ENCODE measurements at regions not wholly inside any gene's neighbourhood (a gene's known extent, or its start where the extent isn't known, plus 50 kb on each side); places are given as distances from the start of the nearest gene placed in this dataset.
A peak's percentile ranks its signal among the peaks of the same experiment; 100 is the strongest.
"Not testable (repeated sequence)": the region's sequence is repeated elsewhere in the genome, so short reads cannot be mapped to it uniquely, and the experiment has no call there.

DNA sequence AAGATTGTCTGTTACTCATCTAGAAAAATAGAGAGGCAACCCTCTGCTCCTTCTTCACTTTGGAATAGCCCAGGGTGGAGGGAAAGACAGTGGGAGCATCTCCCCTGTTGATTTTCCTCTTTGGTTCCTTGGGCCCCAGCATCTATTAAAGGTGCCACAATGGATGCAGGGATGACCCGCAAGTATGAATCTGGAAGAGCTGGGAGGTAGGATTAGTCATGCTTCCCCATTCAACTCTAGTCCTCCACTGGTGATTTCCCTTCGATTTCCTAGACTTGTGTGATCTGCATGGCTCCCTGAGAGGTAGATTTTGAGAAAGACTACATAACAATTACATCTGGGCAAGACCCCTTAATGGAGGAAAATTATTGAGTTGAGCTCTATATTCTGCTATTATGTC, 127.8 kb downstream of the MAGEE1 start:
- TF ChIP-seq CTCF (IDR thresholded peaks at IDR 0.05; ENCODE audit: low read depth, low read length), result no peak
- Histone ChIP-seq H3K27me3 (ENCODE audit: insufficient read depth, low read depth, severe bottlenecking) (peaks cover 5% of the 10 kb centered on the region), H3K9me3 (ENCODE audit: severe bottlenecking) (no peaks in the 10 kb centered on the region), H3K4me3 (ENCODE audit: low read depth, low read length) (no peak overlapping the region), H3K27ac (no peak overlapping the region), H3K36me3 (no peaks in the 10 kb centered on the region)
- DNase-seq, result no peak

DNA sequence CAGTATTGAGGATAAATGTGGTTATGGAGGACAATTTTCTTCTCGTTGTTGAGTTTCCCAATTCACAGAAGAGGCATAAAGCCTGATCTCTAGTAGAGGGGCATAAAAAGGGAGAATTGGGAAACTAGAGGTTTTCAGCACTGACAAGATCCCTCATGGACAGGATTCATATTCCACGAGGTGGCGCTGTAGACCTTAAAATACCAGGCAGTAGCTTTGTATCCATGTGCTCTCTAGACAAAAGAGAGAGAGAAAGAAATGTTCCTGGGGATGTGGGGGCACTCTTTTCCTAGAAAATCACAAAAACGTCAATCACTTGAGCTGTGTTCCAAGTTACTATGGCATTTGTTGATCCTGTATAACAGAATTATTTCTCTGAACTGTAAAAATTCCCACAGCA, 128.3 kb downstream of the MAGEE1 start:
- TF ChIP-seq CTCF (IDR thresholded peaks at IDR 0.05; ENCODE audit: low read depth, low read length), result peak; percentile 71
- peak; percentile 67 for DNase-seq
- no peak overlapping the region for H3K27ac ChIP-seq
- H3K27me3 ChIP-seq (ENCODE audit: insufficient read depth, low read depth, severe bottlenecking), result peaks cover 2% of the 10 kb centered on the region
- H3K36me3 ChIP-seq, result no peaks in the 10 kb centered on the region
- H3K9me3 ChIP-seq (ENCODE audit: severe bottlenecking), result no peaks in the 10 kb centered on the region
- no peak overlapping the region for H3K4me3 ChIP-seq (ENCODE audit: low read depth, low read length)

DNA sequence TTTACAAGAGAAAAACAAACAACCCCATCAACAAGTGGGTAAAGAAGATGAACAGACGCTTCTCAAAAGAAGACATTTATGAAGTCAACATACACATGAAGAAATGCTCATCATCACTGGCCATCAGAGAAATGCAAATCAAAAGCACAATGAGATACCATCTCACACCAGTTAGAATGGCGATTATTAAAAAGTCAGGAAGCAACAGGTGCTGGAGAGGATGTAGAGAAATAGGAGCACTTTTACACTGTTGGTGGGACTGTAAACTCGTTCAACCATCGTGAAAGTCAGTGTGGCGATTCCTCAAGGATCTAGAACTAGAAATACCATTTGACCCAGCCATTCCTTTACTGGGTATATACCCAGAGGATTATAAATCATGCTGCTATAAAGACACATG, 137.3 kb downstream of the MAGEE1 start:
- H3K36me3 ChIP-seq; H3K27ac ChIP-seq; H3K27me3 ChIP-seq (ENCODE audit: insufficient read depth, low read depth, severe bottlenecking); H3K9me3 ChIP-seq (ENCODE audit: severe bottlenecking); DNase-seq; H3K4me3 ChIP-seq (ENCODE audit: low read depth, low read length): not testable (repeated sequence)

DNA sequence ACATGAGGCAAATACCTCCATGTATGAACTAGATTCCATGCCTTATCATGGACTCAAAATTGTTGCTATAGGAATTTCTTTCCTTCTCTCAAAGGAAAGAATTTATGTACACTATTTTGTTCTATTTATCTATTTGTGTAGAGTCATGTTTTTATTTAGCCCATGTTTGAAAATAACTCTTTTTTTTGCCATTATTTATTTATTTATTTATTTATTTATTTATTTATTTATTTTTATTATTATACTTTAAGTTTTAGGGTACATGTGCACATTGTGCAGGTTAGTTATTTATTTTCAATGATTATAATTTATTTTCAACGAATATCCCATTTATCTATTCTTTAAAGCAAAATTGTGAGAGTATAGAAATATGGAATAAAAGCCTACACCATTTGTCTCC, 177.9 kb downstream of the MAGEE1 start:
- peaks cover 10% of the 10 kb centered on the region for H3K27me3 ChIP-seq (ENCODE audit: insufficient read depth, low read depth, severe bottlenecking)
- H3K27ac ChIP-seq, result no peak overlapping the region
- no peaks in the 10 kb centered on the region for H3K9me3 ChIP-seq (ENCODE audit: severe bottlenecking)
- no peaks in the 10 kb centered on the region for H3K36me3 ChIP-seq
- TF ChIP-seq CTCF (IDR thresholded peaks at IDR 0.05; ENCODE audit: low read depth, low read length), result no peak
- no peak for DNase-seq
- no peak overlapping the region for H3K4me3 ChIP-seq (ENCODE audit: low read depth, low read length)

DNA sequence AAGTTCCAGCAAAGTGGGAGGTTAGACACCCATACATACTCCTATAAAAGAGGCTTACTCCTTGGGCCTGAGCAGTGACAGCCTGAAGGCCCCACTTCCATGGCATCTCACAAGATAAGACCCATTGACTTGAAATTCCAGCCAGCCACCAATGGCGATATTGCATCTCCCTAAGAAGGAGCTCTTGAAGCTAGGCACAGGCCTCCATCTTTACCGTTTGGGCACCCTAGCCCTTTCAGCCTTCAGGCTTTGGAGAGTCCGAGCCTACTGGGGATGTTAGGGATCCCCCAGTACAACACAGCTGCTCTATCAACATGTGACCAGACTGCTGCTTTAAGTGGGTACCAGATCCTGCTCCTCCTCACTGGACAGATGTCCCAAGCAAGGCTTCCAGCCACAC, 189.5 kb downstream of the MAGEE1 start:
- no peak for DNase-seq
- Histone ChIP-seq H3K36me3 (no peaks in the 10 kb centered on the region), H3K9me3 (ENCODE audit: severe bottlenecking) (no peaks in the 10 kb centered on the region)

GRCh38 chrX:76643590-76643989, 216.1 kb downstream of the MAGEE1 start:
- no peak overlapping the region for H3K4me3 ChIP-seq (ENCODE audit: low read depth, low read length)
- no peaks in the 10 kb centered on the region for H3K36me3 ChIP-seq
- no peaks in the 10 kb centered on the region for H3K9me3 ChIP-seq (ENCODE audit: severe bottlenecking)
- TF ChIP-seq CTCF (IDR thresholded peaks at IDR 0.05; ENCODE audit: low read depth, low read length), result no peak
- DNase-seq, result no peak
- no peak overlapping the region for H3K27ac ChIP-seq
- H3K27me3 ChIP-seq (ENCODE audit: insufficient read depth, low read depth, severe bottlenecking), result peaks cover 9% of the 10 kb centered on the region

More for the DNA sequence above, 189.5 kb downstream of the MAGEE1 start:
- Histone ChIP-seq H3K27me3 (ENCODE audit: insufficient read depth, low read depth, severe bottlenecking) (peaks cover 14% of the 10 kb centered on the region), H3K27ac (no peak overlapping the region), H3K4me3 (ENCODE audit: low read depth, low read length) (no peak overlapping the region)
- TF ChIP-seq CTCF (IDR thresholded peaks at IDR 0.05; ENCODE audit: low read depth, low read length), result no peak

GRCh38 chrX:76651369-76651768, 223.9 kb downstream of the MAGEE1 start:
- DNase-seq; H3K4me3 ChIP-seq (ENCODE audit: low read depth, low read length); H3K9me3 ChIP-seq (ENCODE audit: severe bottlenecking); H3K27ac ChIP-seq; H3K36me3 ChIP-seq: not testable (repeated sequence)
- H3K27me3 ChIP-seq (ENCODE audit: insufficient read depth, low read depth, severe bottlenecking), result peaks cover 12% of the 10 kb centered on the region
